ENCODE measurements at regions not wholly inside any gene's neighbourhood (a gene's known extent, or its start where the extent isn't known, plus 50 kb on each side); places are given as distances from the start of the nearest gene placed in this dataset.
A peak's percentile ranks its signal among the peaks of the same experiment; 100 is the strongest.
"Not testable (repeated sequence)": the region's sequence is repeated elsewhere in the genome, so short reads cannot be mapped to it uniquely, and the experiment has no call there.

DNA sequence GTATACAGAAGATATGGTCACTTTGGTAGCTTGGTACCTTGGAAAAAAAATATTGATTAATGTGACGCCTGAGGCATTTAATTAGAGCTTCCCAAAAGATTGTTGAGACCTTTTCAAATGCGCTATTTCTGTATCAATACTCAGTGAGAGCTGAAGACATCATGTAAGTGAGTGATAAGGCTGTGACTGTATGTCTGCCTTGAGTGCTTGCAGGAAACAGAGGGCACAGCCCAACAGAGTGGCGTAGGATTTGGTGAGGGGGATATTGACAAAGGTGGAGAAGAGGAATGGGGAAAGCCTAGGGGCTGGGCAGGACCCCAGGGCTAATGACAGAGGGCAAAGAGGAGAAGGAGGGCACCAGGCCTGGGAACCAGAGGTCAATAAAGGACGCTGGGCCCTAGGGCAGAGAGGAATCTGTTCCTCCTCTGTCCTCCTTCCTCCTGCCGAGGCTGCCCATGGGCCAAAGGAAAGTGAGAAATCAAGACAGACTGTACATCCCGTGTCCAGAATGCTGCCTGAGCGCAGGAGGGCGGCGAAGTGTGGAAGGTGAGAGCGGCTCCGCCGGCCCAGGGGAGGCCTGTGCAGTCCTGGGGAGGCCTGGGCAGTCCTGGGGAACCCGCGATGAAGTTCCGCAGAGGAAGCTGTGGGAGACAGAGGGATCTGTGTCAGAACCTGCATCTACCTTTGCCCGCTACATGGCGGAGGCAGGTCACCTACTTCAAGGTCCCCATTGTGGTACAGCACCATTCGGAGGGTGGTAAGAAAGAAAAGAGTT is 228.6 kb upstream of the PIEZO2 start:
- ATAC-seq (ENCODE audit: low read depth in 2 of 2) (no peak), DNase-seq (no peak)
- H3K36me3 Mint-ChIP-seq, result no peaks in the 10 kb centered on the region
- peaks cover 5 to 9% (median 7%) of the 10 kb centered on the region in 3 donors for H3K27me3 Mint-ChIP-seq
- H3K4me3 Mint-ChIP-seq, result no peak overlapping the region
- no peak overlapping the region for H3K27ac Mint-ChIP-seq
- no peaks in the 10 kb centered on the region for H3K4me1 Mint-ChIP-seq
- peaks cover 0 to 5% (median 0%) of the 10 kb centered on the region in 7 donors for H3K9me3 Mint-ChIP-seq

DNA sequence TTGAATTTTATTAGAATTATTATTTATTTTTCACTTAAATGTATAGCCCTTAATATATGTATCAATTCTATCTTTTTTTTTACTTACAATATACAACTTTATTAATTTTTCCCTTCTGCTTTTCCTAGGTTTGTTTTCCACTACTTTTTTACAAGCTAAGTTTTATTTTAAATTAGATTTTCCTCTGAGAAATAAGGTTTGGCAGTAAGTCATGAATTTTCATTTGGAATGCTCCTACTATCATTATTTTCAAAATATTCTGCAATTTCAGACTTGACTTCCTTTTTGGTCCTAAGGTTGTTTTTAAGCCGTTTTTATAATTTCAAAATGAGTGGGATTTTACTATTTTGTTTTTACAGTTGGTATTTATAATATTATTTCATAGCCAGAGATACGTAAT is 222.8 kb upstream of the PIEZO2 start:
- no peak for ATAC-seq (ENCODE audit: low read depth in 2 of 2)
- Mint-ChIP-seq H3K9me3 (peaks cover 0 to 3% (median 0%) of the 10 kb centered on the region in 7 donors), H3K4me1 (no peaks in the 10 kb centered on the region), H3K4me3 (no peak overlapping the region), H3K36me3 (no peaks in the 10 kb centered on the region), H3K27me3 (peaks cover 7 to 16% (median 15%) of the 10 kb centered on the region in 3 donors), H3K27ac (no peak overlapping the region)
- DNase-seq, result no peak

GRCh38 chr18:11369556-11369955 is 220.2 kb upstream of the PIEZO2 start:
- Mint-ChIP-seq H3K36me3 (no peaks in the 10 kb centered on the region), H3K4me1 (no peaks in the 10 kb centered on the region), H3K4me3 (no peak overlapping the region), H3K9me3 (peaks cover 0 to 3% (median 0%) of the 10 kb centered on the region in 7 donors), H3K27ac (no peak overlapping the region), H3K27me3 (peaks cover 7 to 12% (median 11%) of the 10 kb centered on the region in 3 donors)
- ATAC-seq (ENCODE audit: low read depth in 2 of 2), result no peak
- DNase-seq, result no peak

- DNase-seq (no peak), ATAC-seq (ENCODE audit: low read depth in 2 of 2) (no peak)
- H3K36me3 Mint-ChIP-seq, result no peaks in the 10 kb centered on the region
- H3K9me3 Mint-ChIP-seq, result peaks cover 0 to 3% (median 0%) of the 10 kb centered on the region in 7 donors
- no peak overlapping the region for H3K27ac Mint-ChIP-seq
- H3K4me3 Mint-ChIP-seq, result no peak overlapping the region
- H3K4me1 Mint-ChIP-seq, result no peaks in the 10 kb centered on the region
- H3K27me3 Mint-ChIP-seq, result peaks cover 0 to 11% (median 6%) of the 10 kb centered on the region in 3 donors
These were observed 218.7 kb upstream of the PIEZO2 start for GRCh38 chr18:11368020-11368419.

- DNase-seq (no peak), ATAC-seq (ENCODE audit: low read depth in 2 of 2) (no peak)
- no peak overlapping the region for H3K27ac Mint-ChIP-seq
- no peaks in the 10 kb centered on the region for H3K4me1 Mint-ChIP-seq
- H3K36me3 Mint-ChIP-seq, result no peaks in the 10 kb centered on the region
- H3K9me3 Mint-ChIP-seq, result peaks cover 0 to 3% (median 0%) of the 10 kb centered on the region in 7 donors
- no peak overlapping the region for H3K4me3 Mint-ChIP-seq
- peaks cover 0 to 11% (median 6%) of the 10 kb centered on the region in 3 donors for H3K27me3 Mint-ChIP-seq
These were observed 218.0 kb upstream of the PIEZO2 start for GRCh38 chr18:11367351-11367750.

- H3K27me3 Mint-ChIP-seq, result peaks cover 0 to 8% (median 6%) of the 10 kb centered on the region in 3 donors
- peaks cover 0 to 3% (median 0%) of the 10 kb centered on the region in 7 donors for H3K9me3 Mint-ChIP-seq
- DNase-seq, result no peak
- H3K36me3 Mint-ChIP-seq, result no peaks in the 10 kb centered on the region
- no peak overlapping the region for H3K4me3 Mint-ChIP-seq
- H3K27ac Mint-ChIP-seq, result no peak overlapping the region
- no peak for ATAC-seq (ENCODE audit: low read depth in 2 of 2)
- no peaks in the 10 kb centered on the region for H3K4me1 Mint-ChIP-seq
These were observed 217.0 kb upstream of the PIEZO2 start for GRCh38 chr18:11366410-11366809.

DNA sequence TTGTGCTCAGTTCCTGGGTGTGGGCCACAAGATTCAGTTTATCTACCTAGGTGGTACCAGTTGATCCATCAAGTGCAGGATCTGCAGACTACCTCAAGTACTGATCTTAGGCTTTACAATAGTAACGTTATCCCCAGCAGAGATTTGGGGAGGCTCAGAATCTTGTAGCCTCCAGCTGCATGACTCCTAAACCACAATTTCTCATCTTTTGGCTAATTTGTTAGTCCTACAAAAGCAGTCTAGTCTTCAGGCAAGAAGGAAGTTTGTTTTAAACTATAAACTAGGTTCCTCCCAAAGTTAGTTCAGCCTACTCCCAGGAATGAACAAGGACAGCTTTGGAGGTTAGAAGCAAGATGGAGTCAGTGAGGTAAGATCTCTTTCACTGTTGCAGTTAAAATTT is 213.5 kb upstream of the PIEZO2 start:
- peaks cover 0 to 1% (median 0%) of the 10 kb centered on the region in 7 donors for H3K9me3 Mint-ChIP-seq
- ATAC-seq (ENCODE audit: low read depth in 2 of 2), result no peak
- H3K36me3 Mint-ChIP-seq, result no peaks in the 10 kb centered on the region
- H3K4me3 Mint-ChIP-seq, result no peak overlapping the region
- no peak overlapping the region for H3K27ac Mint-ChIP-seq
- no peak for DNase-seq
- H3K4me1 Mint-ChIP-seq, result no peaks in the 10 kb centered on the region
- H3K27me3 Mint-ChIP-seq, result no peaks in the 10 kb centered on the region

DNA sequence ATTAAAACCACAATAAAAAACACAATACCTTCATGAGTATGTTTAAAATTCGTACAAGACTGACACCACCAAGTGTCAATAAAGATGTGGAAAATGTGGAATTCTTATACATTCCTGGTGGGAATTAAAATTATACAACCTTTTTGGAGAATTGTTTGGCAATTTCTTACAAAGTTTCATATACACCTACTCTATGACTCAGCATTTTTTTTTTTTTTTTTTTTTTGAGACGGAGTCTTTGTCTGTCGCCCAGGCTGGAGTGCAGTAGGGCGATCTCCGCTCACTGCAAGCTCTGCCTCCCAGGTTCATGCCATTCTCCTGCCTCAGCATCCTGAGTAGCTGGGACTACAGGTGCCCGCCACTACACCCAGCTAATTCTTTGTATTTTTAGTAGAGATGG is 212.5 kb upstream of the PIEZO2 start:
- not testable (repeated sequence) for H3K27ac Mint-ChIP-seq; H3K4me3 Mint-ChIP-seq; DNase-seq; ATAC-seq (ENCODE audit: low read depth in 2 of 2); H3K4me1 Mint-ChIP-seq; H3K36me3 Mint-ChIP-seq; H3K27me3 Mint-ChIP-seq; H3K9me3 Mint-ChIP-seq

DNA sequence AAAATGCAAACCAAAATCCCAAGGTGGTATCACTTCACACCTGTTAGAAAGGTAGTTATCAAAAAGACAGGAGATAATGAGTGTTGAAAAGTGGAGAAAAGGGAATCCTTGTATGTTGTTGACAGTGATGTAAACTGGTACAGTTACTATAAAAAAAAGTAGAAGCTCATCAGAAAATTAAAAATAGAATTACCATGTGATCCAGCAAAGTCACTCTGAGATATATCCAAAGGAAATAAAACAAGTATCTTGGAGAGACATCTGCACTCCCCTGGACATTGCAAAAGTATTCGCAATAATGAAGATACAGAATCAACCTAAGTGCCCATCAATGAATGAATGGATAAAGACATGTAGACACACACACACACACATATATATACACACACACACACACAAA is 208.3 kb upstream of the PIEZO2 start:
- Mint-ChIP-seq H3K4me3 (no peak overlapping the region), H3K27me3 (no peaks in the 10 kb centered on the region)

GRCh38 chr18:11344576-11344975 is 195.2 kb upstream of the PIEZO2 start:
- not testable (repeated sequence) for ATAC-seq (ENCODE audit: low read depth in 2 of 2); DNase-seq; H3K4me3 Mint-ChIP-seq

More for the DNA sequence above, 208.3 kb upstream of the PIEZO2 start:
- Mint-ChIP-seq H3K27ac (peak overlapping the region in 1 of 6 donors; percentile 59), H3K9me3 (peaks cover 0 to 2% (median 0%) of the 10 kb centered on the region in 7 donors), H3K36me3 (no peaks in the 10 kb centered on the region), H3K4me1 (no peaks in the 10 kb centered on the region)
- ATAC-seq (ENCODE audit: low read depth in 2 of 2) (no peak), DNase-seq (no peak)

DNA sequence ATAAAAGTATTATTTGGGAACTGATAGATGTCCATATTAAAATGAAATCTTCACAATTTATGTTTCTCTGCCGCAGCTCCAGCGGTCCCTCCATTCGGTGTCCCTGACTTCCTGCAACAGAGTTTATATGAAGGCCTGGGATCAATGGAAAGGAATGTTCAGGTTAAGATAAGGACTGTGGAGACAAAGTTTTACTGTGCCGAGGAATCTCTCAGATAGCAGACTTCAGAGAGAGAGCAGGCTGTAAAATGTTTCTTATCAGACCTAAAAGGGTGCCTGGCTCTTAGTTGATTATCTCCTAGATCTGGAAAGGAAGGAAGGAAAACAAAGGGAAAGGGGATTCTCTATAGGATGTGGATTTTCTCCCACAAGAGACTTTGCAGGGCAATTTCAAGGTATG is 193.7 kb upstream of the PIEZO2 start:
- H3K36me3 Mint-ChIP-seq, result peaks cover 0 to 7% of the 10 kb centered on the region in 2 donors
- H3K9me3 Mint-ChIP-seq, result peaks cover 10 to 45% (median 17%) of the 10 kb centered on the region in 7 donors
- H3K4me3 Mint-ChIP-seq, result no peak overlapping the region
- no peak for DNase-seq
- H3K4me1 Mint-ChIP-seq, result no peaks in the 10 kb centered on the region
- H3K27ac Mint-ChIP-seq, result no peak overlapping the region
- H3K27me3 Mint-ChIP-seq, result peaks cover 0 to 11% (median 3%) of the 10 kb centered on the region in 3 donors
- no peak for ATAC-seq (ENCODE audit: low read depth in 2 of 2)

More at GRCh38 chr18:11344576-11344975, 195.2 kb upstream of the PIEZO2 start:
- H3K27ac Mint-ChIP-seq, H3K4me1 Mint-ChIP-seq, H3K36me3 Mint-ChIP-seq: not testable (repeated sequence)
- Mint-ChIP-seq H3K27me3 (peaks cover 0 to 15% (median 3%) of the 10 kb centered on the region in 3 donors), H3K9me3 (peaks cover 17 to 55% (median 23%) of the 10 kb centered on the region in 7 donors)

- not testable (repeated sequence) for DNase-seq; H3K27ac Mint-ChIP-seq; ATAC-seq (ENCODE audit: low read depth in 2 of 2); H3K4me3 Mint-ChIP-seq; H3K36me3 Mint-ChIP-seq; H3K4me1 Mint-ChIP-seq
- peaks cover 0 to 11% (median 3%) of the 10 kb centered on the region in 3 donors for H3K27me3 Mint-ChIP-seq
- H3K9me3 Mint-ChIP-seq, result peaks cover 10 to 35% (median 14%) of the 10 kb centered on the region in 7 donors
These were observed 192.7 kb upstream of the PIEZO2 start for GRCh38 chr18:11342115-11342514.

DNA sequence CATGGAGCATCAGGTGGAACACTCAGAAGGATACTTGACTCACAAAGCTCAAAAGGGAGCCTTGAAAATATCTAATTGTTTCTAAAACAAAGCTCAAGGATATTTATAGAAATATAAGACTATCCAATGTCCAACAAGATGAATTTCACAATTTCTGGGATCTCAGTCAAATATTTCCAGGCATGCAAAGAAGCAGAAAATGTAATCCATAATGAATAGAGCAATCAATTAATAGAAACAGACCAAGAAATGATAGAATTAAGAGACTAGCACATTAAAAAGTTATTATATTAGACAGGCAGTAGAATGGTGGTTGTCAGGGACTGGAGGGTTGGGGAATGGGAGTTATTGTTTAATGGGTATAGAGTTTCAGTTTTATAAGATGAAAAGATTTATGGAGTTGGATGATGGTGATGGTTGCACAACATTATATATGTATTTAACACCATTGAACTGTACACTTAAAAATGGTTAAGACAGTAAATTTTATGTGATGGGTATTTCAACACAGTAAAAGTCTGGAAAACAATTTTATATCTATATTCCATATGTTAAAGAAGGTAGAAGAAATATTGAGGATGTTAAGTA is 189.9 kb upstream of the PIEZO2 start:
- no peak for DNase-seq
- Mint-ChIP-seq H3K27me3 (peaks cover 0 to 11% (median 6%) of the 10 kb centered on the region in 3 donors), H3K9me3 (peaks cover 6 to 32% (median 10%) of the 10 kb centered on the region in 7 donors), H3K4me1 (no peaks in the 10 kb centered on the region), H3K36me3 (no peaks in the 10 kb centered on the region), H3K4me3 (no peak overlapping the region), H3K27ac (no peak overlapping the region)
- ATAC-seq (ENCODE audit: low read depth in 2 of 2), result no peak

GRCh38 chr18:11336241-11336640 is 186.9 kb upstream of the PIEZO2 start:
- Mint-ChIP-seq H3K9me3 (peaks cover 0 to 11% (median 0%) of the 10 kb centered on the region in 7 donors), H3K4me3 (no peak overlapping the region), H3K27ac (no peak overlapping the region), H3K4me1 (no peaks in the 10 kb centered on the region), H3K27me3 (peaks cover 0 to 8% (median 6%) of the 10 kb centered on the region in 3 donors), H3K36me3 (no peaks in the 10 kb centered on the region)
- no peak for ATAC-seq (ENCODE audit: low read depth in 2 of 2)
- DNase-seq, result no peak
